ENCODE measurements at regions not wholly inside any gene's neighbourhood (a gene's known extent, or its start where the extent isn't known, plus 50 kb on each side); places are given as distances from the start of the nearest gene placed in this dataset.

- no peaks in the 10 kb centered on the region for H3K9me3 ChIP-seq (ENCODE audit: low read depth, low read length)
- no peaks in the 10 kb centered on the region for H3K36me3 ChIP-seq (ENCODE audit: insufficient read depth, low read length)
- TF ChIP-seq POLR2AphosphoS5 (IDR thresholded peaks at IDR 0.05; ENCODE audit: borderline replicate concordance, low read depth, low read length) (no peak), EZH2 (IDR thresholded peaks at IDR 0.05) (no peak), FOXP2 (optimal IDR thresholded peaks at IDR 0.05; ENCODE audit: control extremely low read depth, extremely low read length, insufficient read depth) (no peak)
- no peak overlapping the region for H3K4me3 ChIP-seq
- no peak overlapping the region for H3K9ac ChIP-seq (ENCODE audit: insufficient read length)
- no peak overlapping the region for H3K27ac ChIP-seq
- no peak for DNase-seq (ENCODE audit: low read depth, low spot score)
Observed at GRCh38 chr9:118414676-118415075, 710.5 kb downstream of the TLR4 start.

GRCh38 chr9:118418887-118419565 lies 714.8 kb downstream of the TLR4 start:
- no peak for TF ChIP-seq POLR2AphosphoS5 (IDR thresholded peaks at IDR 0.05; ENCODE audit: borderline replicate concordance, low read depth, low read length)
- no peak for TF ChIP-seq FOXP2 (optimal IDR thresholded peaks at IDR 0.05; ENCODE audit: control extremely low read depth, extremely low read length, insufficient read depth)
- no peak for TF ChIP-seq EZH2 (IDR thresholded peaks at IDR 0.05)
- Histone ChIP-seq H3K9ac (ENCODE audit: insufficient read length) (no peak overlapping the region), H3K9me3 (ENCODE audit: low read depth, low read length) (no peaks in the 10 kb centered on the region), H3K4me3 (no peak overlapping the region), H3K27ac (no peak overlapping the region), H3K36me3 (ENCODE audit: insufficient read depth, low read length) (no peaks in the 10 kb centered on the region)
- no peak for DNase-seq (ENCODE audit: low read depth, low spot score)

DNA sequence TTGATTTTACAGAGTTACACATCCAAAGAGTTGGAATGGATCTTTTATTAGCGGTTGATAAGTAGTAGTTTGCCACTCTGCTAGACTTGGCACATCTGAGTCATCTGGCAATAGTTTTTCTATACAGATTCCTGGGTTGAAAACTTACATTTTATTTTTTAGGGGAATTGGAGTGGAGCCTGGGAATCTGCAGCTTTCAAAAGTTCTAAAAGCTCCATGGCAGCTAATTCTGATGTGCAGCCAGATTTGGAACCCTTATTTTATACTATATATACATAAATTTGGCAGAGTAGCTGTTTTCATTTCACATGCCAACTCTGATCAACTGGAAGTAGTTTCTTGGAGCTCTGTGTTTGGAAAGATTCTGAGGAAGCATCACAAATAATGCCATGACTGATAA lies 715.5 kb downstream of the TLR4 start:
- Histone ChIP-seq H3K27ac (no peak overlapping the region), H3K4me3 (no peak overlapping the region), H3K36me3 (ENCODE audit: insufficient read depth, low read length) (no peaks in the 10 kb centered on the region), H3K9ac (ENCODE audit: insufficient read length) (no peak overlapping the region), H3K9me3 (ENCODE audit: low read depth, low read length) (no peaks in the 10 kb centered on the region)
- no peak for TF ChIP-seq EZH2 (IDR thresholded peaks at IDR 0.05)
- TF ChIP-seq POLR2AphosphoS5 (IDR thresholded peaks at IDR 0.05; ENCODE audit: borderline replicate concordance, low read depth, low read length): no peak
- TF ChIP-seq FOXP2 (optimal IDR thresholded peaks at IDR 0.05; ENCODE audit: control extremely low read depth, extremely low read length, insufficient read depth): no peak
- no peak for DNase-seq (ENCODE audit: low read depth, low spot score)

DNA sequence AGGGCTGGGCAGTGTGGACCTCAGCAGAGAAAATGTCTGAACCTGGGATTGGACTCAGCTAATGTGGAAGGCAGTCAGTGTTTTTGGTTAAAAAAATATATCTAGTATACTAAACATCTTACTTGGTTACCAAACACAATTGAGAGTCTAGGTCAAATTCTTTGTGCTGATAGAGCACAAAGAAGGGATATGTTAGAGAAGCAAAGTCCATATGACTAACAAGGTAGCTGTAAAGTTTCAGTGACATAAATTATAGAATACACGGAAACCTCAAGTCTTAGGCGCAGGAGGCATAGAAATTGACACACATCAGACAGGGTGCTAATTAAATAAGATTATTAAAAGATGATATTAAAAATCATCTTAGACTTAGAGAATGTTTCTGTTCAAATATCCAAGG lies 718.3 kb downstream of the TLR4 start:
- Histone ChIP-seq H3K4me3 (no peak overlapping the region), H3K36me3 (ENCODE audit: insufficient read depth, low read length) (no peaks in the 10 kb centered on the region), H3K27ac (no peak overlapping the region), H3K9ac (ENCODE audit: insufficient read length) (no peak overlapping the region), H3K9me3 (ENCODE audit: low read depth, low read length) (no peaks in the 10 kb centered on the region)
- TF ChIP-seq EZH2 (IDR thresholded peaks at IDR 0.05) (no peak), FOXP2 (optimal IDR thresholded peaks at IDR 0.05; ENCODE audit: control extremely low read depth, extremely low read length, insufficient read depth) (no peak), POLR2AphosphoS5 (IDR thresholded peaks at IDR 0.05; ENCODE audit: borderline replicate concordance, low read depth, low read length) (no peak)
- no peak for DNase-seq (ENCODE audit: low read depth, low spot score)

DNA sequence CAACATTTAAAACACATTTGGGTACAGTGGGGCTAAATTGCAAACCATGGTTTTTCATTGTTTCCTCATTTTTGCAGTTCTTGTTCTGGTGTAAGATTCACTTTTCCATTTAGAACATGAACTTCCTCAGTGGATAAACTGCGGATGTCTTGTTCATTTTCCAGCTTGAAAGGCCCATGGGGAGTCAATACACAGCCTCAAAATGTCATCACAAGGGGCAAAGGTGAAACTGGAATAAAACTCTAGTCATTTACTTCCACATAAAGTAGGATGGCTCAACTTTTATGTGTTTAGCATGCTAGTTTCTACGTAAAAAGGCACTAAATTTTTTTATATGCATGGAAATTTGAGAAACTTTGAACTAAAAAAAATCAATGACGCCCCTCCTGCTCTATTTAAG lies 718.8 kb downstream of the TLR4 start:
- DNase-seq (ENCODE audit: low read depth, low spot score): no peak
- TF ChIP-seq EZH2 (IDR thresholded peaks at IDR 0.05): no peak
- Histone ChIP-seq H3K27ac (no peak overlapping the region), H3K9ac (ENCODE audit: insufficient read length) (no peak overlapping the region), H3K9me3 (ENCODE audit: low read depth, low read length) (no peaks in the 10 kb centered on the region), H3K36me3 (ENCODE audit: insufficient read depth, low read length) (no peaks in the 10 kb centered on the region), H3K4me3 (no peak overlapping the region)

DNA sequence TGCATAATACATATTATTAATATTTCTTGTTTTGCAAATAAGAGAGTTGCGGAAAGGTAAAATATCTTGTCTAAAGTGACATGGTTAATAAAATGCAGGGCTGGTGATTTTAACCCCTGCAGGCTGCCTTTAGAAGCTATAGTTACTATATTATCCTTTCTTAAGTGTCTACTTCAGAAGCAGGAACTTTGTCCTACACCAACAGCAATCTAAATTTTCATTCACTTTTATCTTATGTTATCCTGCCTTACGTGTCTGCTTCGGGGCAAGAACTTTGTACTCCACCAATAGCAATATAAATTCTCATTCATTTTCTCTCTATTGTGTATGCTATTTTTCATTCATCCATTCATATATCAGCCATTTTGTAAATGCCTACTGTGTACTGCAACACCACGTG lies 719.5 kb downstream of the TLR4 start:
- no peak overlapping the region for H3K4me3 ChIP-seq
- H3K9ac ChIP-seq (ENCODE audit: insufficient read length): no peak overlapping the region
- no peak for DNase-seq (ENCODE audit: low read depth, low spot score)
- no peaks in the 10 kb centered on the region for H3K36me3 ChIP-seq (ENCODE audit: insufficient read depth, low read length)
- H3K9me3 ChIP-seq (ENCODE audit: low read depth, low read length): no peaks in the 10 kb centered on the region
- H3K27ac ChIP-seq: no peak overlapping the region
- no peak for TF ChIP-seq EZH2 (IDR thresholded peaks at IDR 0.05)
- TF ChIP-seq POLR2AphosphoS5 (IDR thresholded peaks at IDR 0.05; ENCODE audit: borderline replicate concordance, low read depth, low read length): no peak
- TF ChIP-seq FOXP2 (optimal IDR thresholded peaks at IDR 0.05; ENCODE audit: control extremely low read depth, extremely low read length, insufficient read depth): no peak

GRCh38 chr9:118426772-118427171 lies 722.6 kb downstream of the TLR4 start:
- no peak for DNase-seq (ENCODE audit: low read depth, low spot score)
- H3K27ac ChIP-seq: no peak overlapping the region
- H3K36me3 ChIP-seq (ENCODE audit: insufficient read depth, low read length): no peaks in the 10 kb centered on the region
- H3K4me3 ChIP-seq: no peak overlapping the region
- no peaks in the 10 kb centered on the region for H3K9me3 ChIP-seq (ENCODE audit: low read depth, low read length)
- H3K9ac ChIP-seq (ENCODE audit: insufficient read length): no peak overlapping the region
- TF ChIP-seq FOXP2 (optimal IDR thresholded peaks at IDR 0.05; ENCODE audit: control extremely low read depth, extremely low read length, insufficient read depth) (no peak), POLR2AphosphoS5 (IDR thresholded peaks at IDR 0.05; ENCODE audit: borderline replicate concordance, low read depth, low read length) (no peak), EZH2 (IDR thresholded peaks at IDR 0.05) (no peak)

DNA sequence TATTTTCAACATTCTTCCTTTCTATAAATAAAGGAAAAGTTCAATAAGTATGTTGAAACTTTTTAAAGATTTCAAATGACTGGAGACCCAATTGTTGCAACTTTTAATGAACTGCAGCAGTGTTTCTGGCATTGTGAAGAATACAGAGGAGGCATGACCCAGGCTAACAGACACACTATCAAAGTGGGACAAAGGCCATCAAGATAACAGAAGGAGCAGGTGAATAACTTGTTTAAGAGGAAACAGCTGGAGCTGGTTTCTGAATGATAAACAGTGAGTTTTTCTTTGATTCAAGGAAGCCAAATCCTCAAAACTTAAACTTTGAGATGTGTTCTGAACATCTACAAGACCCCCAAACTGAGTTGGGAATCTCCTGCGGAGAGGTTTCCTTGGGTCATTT lies 734.6 kb downstream of the TLR4 start:
- no peak for TF ChIP-seq POLR2AphosphoS5 (IDR thresholded peaks at IDR 0.05; ENCODE audit: borderline replicate concordance, low read depth, low read length)
- TF ChIP-seq EZH2 (IDR thresholded peaks at IDR 0.05): no peak
- TF ChIP-seq FOXP2 (optimal IDR thresholded peaks at IDR 0.05; ENCODE audit: control extremely low read depth, extremely low read length, insufficient read depth): no peak

DNA sequence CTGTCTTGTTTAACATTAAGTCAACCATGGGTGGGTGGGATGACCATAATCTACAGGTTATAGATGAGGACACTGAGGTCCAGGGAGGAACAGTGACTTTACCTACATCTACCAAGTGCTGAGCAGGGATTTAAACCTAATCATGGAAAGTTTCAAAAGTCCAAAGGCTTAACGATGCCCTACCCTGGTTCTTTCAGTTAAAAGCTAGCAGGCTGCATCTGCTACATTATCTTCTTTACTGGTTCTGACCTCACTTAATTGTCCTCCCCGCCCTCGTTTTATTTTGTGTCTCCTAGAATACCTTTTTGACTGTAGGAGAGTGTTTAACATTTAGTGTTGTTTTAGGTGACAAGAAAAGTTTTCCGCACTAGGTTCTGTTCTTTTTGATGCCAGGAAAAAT lies 735.2 kb downstream of the TLR4 start:
- Histone ChIP-seq H3K9ac (ENCODE audit: insufficient read length) (no peak overlapping the region), H3K9me3 (ENCODE audit: low read depth, low read length) (no peaks in the 10 kb centered on the region), H3K4me3 (no peak overlapping the region), H3K27ac (no peak overlapping the region), H3K36me3 (ENCODE audit: insufficient read depth, low read length) (no peaks in the 10 kb centered on the region)
- no peak for DNase-seq (ENCODE audit: low read depth, low spot score)
- TF ChIP-seq FOXP2 (optimal IDR thresholded peaks at IDR 0.05; ENCODE audit: control extremely low read depth, extremely low read length, insufficient read depth) (no peak), POLR2AphosphoS5 (IDR thresholded peaks at IDR 0.05; ENCODE audit: borderline replicate concordance, low read depth, low read length) (no peak), EZH2 (IDR thresholded peaks at IDR 0.05) (no peak)

More for the DNA sequence above, 734.6 kb downstream of the TLR4 start:
- H3K4me3 ChIP-seq: no peak overlapping the region
- DNase-seq (ENCODE audit: low read depth, low spot score): no peak
- no peaks in the 10 kb centered on the region for H3K9me3 ChIP-seq (ENCODE audit: low read depth, low read length)
- H3K27ac ChIP-seq: no peak overlapping the region
- H3K9ac ChIP-seq (ENCODE audit: insufficient read length): no peak overlapping the region
- no peaks in the 10 kb centered on the region for H3K36me3 ChIP-seq (ENCODE audit: insufficient read depth, low read length)

All from SK-N-MC (cell line).